SU-DHL-6 (cell line): ENCODE measurements at regions not wholly inside any gene's neighbourhood (a gene's known extent, or its start where the extent isn't known, plus 50 kb on each side); places are given as distances from the start of the nearest gene placed in this dataset.

Experiments used
- H2AFZ ChIP-seq: fragments of 200-600 bp; sonication (generic); 2 replicates; pipeline ENCODE4 v1.6.1; 2014; ENCODE audit warnings: low read depth, mild to moderate bottlenecking, moderate library complexity, mixed read lengths, antibody characterized with exemption, low read length; ENCODE audit not compliant: severe bottlenecking
- H3F3A ChIP-seq: fragments of 200-600 bp; shearing (Covaris generic); 2 replicates; pipeline ENCODE4 v1.6.0; 2016; ENCODE audit warnings: antibody characterized with exemption, mild to moderate bottlenecking; ENCODE audit not compliant: insufficient read depth
- H3K27ac ChIP-seq: fragments of 200-600 bp; sonication (generic); 2 replicates; pipeline ENCODE4 v1.5.1; 2016; ENCODE audit warnings: low read depth, mild to moderate bottlenecking, low read length, moderate library complexity, mixed read lengths
- H3K27me3 ChIP-seq: fragments of 200-600 bp; sonication (generic), shearing (Covaris generic); 2 replicates; pipeline ENCODE4 v1.6.0; 2014; ENCODE audit warnings: mild to moderate bottlenecking, low read length
- H3K36me3 ChIP-seq: fragments of 200-600 bp; sonication (generic); 2 replicates; pipeline ENCODE4 v1.6.1; 2014; ENCODE audit warnings: mild to moderate bottlenecking, low read length, mixed read lengths
- H3K4me2 ChIP-seq: fragments of 300-600, 200-600 bp; shearing (Covaris generic), sonication (generic); 2 replicates; pipeline ENCODE4 v1.6.0; 2014; ENCODE audit warnings: low read length, low read depth, mild to moderate bottlenecking; ENCODE audit not compliant: poor library complexity, severe bottlenecking
- H3K4me3 ChIP-seq: fragments of 200-600 bp; sonication (generic); 2 replicates; pipeline ENCODE4 v1.5.1; 2014; ENCODE audit warnings: antibody characterized with exemption, low read length, mild to moderate bottlenecking, mixed read lengths; ENCODE audit not compliant: insufficient read depth, poor library complexity, severe bottlenecking
- H3K79me2 ChIP-seq: fragments of 200-600 bp; sonication (generic); 2 replicates; pipeline ENCODE4 v1.6.1; 2014; ENCODE audit warnings: mild to moderate bottlenecking, low read length, moderate library complexity; ENCODE audit not compliant: insufficient read depth
- H3K9ac ChIP-seq: fragments of 200-600 bp; sonication (generic); 2 replicates; pipeline ENCODE4 v1.7.0; 2014; ENCODE audit warnings: mild to moderate bottlenecking, low read length
- H3K9me2 ChIP-seq: fragments of 200-600 bp; sonication (generic); replicated peaks from 2 replicates; pipeline ENCODE4 v1.6.1; 2014; ENCODE audit warnings: low read length; ENCODE audit not compliant: insufficient read depth
- H3K9me3 ChIP-seq: fragments of 200-600 bp; sonication (generic); 2 replicates; pipeline ENCODE4 v1.6.1; 2014; ENCODE audit warnings: low read length, mixed read lengths; ENCODE audit not compliant: insufficient read depth
- H4K20me1 ChIP-seq: fragments of 200-600 bp; sonication (generic); 2 replicates; pipeline ENCODE4 v1.6.1; 2014; ENCODE audit warnings: low read depth, mild to moderate bottlenecking, antibody characterized with exemption, low read length, moderate library complexity, mixed read lengths
- CTCF ChIP-seq: fragments of 200-600 bp; sonication (generic); IDR thresholded peaks from one replicate; pipeline ENCODE4 v1.5.1; 2017; ENCODE audit warnings: antibody characterized with exemption, mild to moderate bottlenecking, low read length, moderate library complexity; ENCODE audit not compliant: insufficient read depth, poor library complexity, severe bottlenecking
- EZH2phosphoT487 ChIP-seq: fragments of 200-600 bp; sonication (generic), shearing (Covaris generic); conservative IDR thresholded peaks from 2 replicates; pipeline ENCODE4 v1.6.1; 2018; ENCODE audit warnings: mild to moderate bottlenecking, antibody characterized with exemption, low read length, moderate library complexity, mixed read lengths

GRCh38 chr13:99798756-99799155, 172.8 kb downstream of the ZIC5 start:
- Histone ChIP-seq H3K4me3 (no peak overlapping the region), H3K27ac (no peak overlapping the region), H3K4me2 (no peak overlapping the region), H3F3A (no peaks in the 10 kb centered on the region), H3K9ac (no peak overlapping the region), H3K79me2 (no peaks in the 10 kb centered on the region), H3K36me3 (no peaks in the 10 kb centered on the region), H4K20me1 (no peaks in the 10 kb centered on the region), H2AFZ (no peak overlapping the region), H3K9me3 (no peaks in the 10 kb centered on the region), H3K27me3 (no peaks in the 10 kb centered on the region), H3K9me2 (no peaks in the 10 kb centered on the region)
- TF ChIP-seq EZH2phosphoT487, result no peak
- TF ChIP-seq CTCF, result no peak

GRCh38 chr13:99797691-99798090, 173.9 kb downstream of the ZIC5 start:
- Histone ChIP-seq H3K36me3 (no peaks in the 10 kb centered on the region), H3K4me3 (no peak overlapping the region), H4K20me1 (no peaks in the 10 kb centered on the region), H3K4me2 (no peak overlapping the region), H3K9ac (no peak overlapping the region), H3K9me2 (no peaks in the 10 kb centered on the region), H3K27ac (no peak overlapping the region), H2AFZ (no peak overlapping the region), H3K79me2 (no peaks in the 10 kb centered on the region), H3K27me3 (no peaks in the 10 kb centered on the region), H3F3A (no peaks in the 10 kb centered on the region), H3K9me3 (no peaks in the 10 kb centered on the region)
- no peak for TF ChIP-seq EZH2phosphoT487

GRCh38 chr13:99796175-99796819, 175.3 kb downstream of the ZIC5 start:
- H3K36me3 ChIP-seq, result no peaks in the 10 kb centered on the region
- no peaks in the 10 kb centered on the region for H3K79me2 ChIP-seq
- H2AFZ ChIP-seq, result no peak overlapping the region
- H4K20me1 ChIP-seq, result no peaks in the 10 kb centered on the region
- no peak for TF ChIP-seq CTCF
- TF ChIP-seq EZH2phosphoT487, result no peak
- H3F3A ChIP-seq, result no peaks in the 10 kb centered on the region
- H3K4me3 ChIP-seq, result no peak overlapping the region
- H3K27me3 ChIP-seq, result no peaks in the 10 kb centered on the region
- H3K9me2 ChIP-seq, result no peaks in the 10 kb centered on the region
- H3K27ac ChIP-seq, result no peak overlapping the region
- no peak overlapping the region for H3K4me2 ChIP-seq
- H3K9ac ChIP-seq, result no peak overlapping the region
- H3K9me3 ChIP-seq, result no peaks in the 10 kb centered on the region

- Histone ChIP-seq H3K79me2 (no peaks in the 10 kb centered on the region), H3K27ac (no peak overlapping the region), H3K36me3 (no peaks in the 10 kb centered on the region), H3K9me3 (no peaks in the 10 kb centered on the region), H4K20me1 (no peaks in the 10 kb centered on the region), H3K9ac (no peak overlapping the region), H3K4me2 (no peak overlapping the region), H2AFZ (no peak overlapping the region), H3K27me3 (no peaks in the 10 kb centered on the region), H3F3A (no peaks in the 10 kb centered on the region), H3K4me3 (no peak overlapping the region), H3K9me2 (no peaks in the 10 kb centered on the region)
- TF ChIP-seq EZH2phosphoT487, result no peak
- no peak for TF ChIP-seq CTCF
These were observed 179.3 kb downstream of the ZIC5 start for GRCh38 chr13:99792079-99792921.
